ENCODE measurements at regions not wholly inside any gene's neighbourhood (a gene's known extent, or its start where the extent isn't known, plus 50 kb on each side); places are given as distances from the start of the nearest gene placed in this dataset.

GRCh38 chr12:76158518-76159321, 74.2 kb upstream of the NAP1L1 start:
- TF ChIP-seq POLR2A (IDR thresholded peaks at IDR 0.05) (no peak), CTCF (IDR thresholded peaks at IDR 0.05) (peak in 3 of 6 experiments; percentile 13 to 36 (median 23))

All from thyroid gland (tissue), 4 donors.